ENCODE measurements at regions not wholly inside any gene's neighbourhood (a gene's known extent, or its start where the extent isn't known, plus 50 kb on each side); places are given as distances from the start of the nearest gene placed in this dataset.

- POLR2A ChIA-PET: no interaction called here
- no peak for TF ChIP-seq CTCF (IDR thresholded peaks at IDR 0.05; ENCODE audit: control extremely low read depth, extremely low read depth, low read depth, missing control alignments)
- CTCF ChIA-PET: interaction anchor here (1.5 to 1.9 kb wide), 3 partner anchors 9 to 22 kb away, joined by 3 to 6 read pairs (median 4); no protein-coding TSS in a partner anchor
- DNase-seq (ENCODE audit: extremely low spot score): no peak
These were observed 1007.0 kb upstream of the LRFN5 start for GRCh38 chr14:40599725-40600124.

- no peak for DNase-seq (ENCODE audit: extremely low spot score)
- ChIA-PET POLR2A (no interaction called here), CTCF (no interaction called here)
- TF ChIP-seq CTCF (IDR thresholded peaks at IDR 0.05; ENCODE audit: control extremely low read depth, extremely low read depth, low read depth, missing control alignments): no peak
These were observed 1025.4 kb upstream of the LRFN5 start for GRCh38 chr14:40581264-40581663.

GRCh38 chr14:40576880-40577478, 1029.7 kb upstream of the LRFN5 start:
- ChIA-PET CTCF (interaction anchor here (1.5 kb wide), 1 partner anchor 14 kb away, joined by 3 read pairs; no protein-coding TSS in a partner anchor), POLR2A (no interaction called here)
- TF ChIP-seq CTCF (IDR thresholded peaks at IDR 0.05; ENCODE audit: control extremely low read depth, extremely low read depth, low read depth, missing control alignments): no peak
- DNase-seq (ENCODE audit: extremely low spot score): no peak

GRCh38 chr14:40574780-40575179, 1031.9 kb upstream of the LRFN5 start:
- CTCF ChIA-PET: no interaction called here
- DNase-seq (ENCODE audit: extremely low spot score): no peak
- POLR2A ChIA-PET: no interaction called here
- no peak for TF ChIP-seq CTCF (IDR thresholded peaks at IDR 0.05; ENCODE audit: control extremely low read depth, extremely low read depth, low read depth, missing control alignments)

GRCh38 chr14:40525314-40525713, 1081.4 kb upstream of the LRFN5 start:
- CTCF ChIA-PET: no interaction called here

GRCh38 chr14:40523123-40523522, 1083.6 kb upstream of the LRFN5 start:
- no peak for TF ChIP-seq CTCF (IDR thresholded peaks at IDR 0.05; ENCODE audit: control extremely low read depth, extremely low read depth, low read depth, missing control alignments)
- ChIA-PET CTCF (interaction anchor here (1.0 kb wide), 2 partner anchors 16 to 29 kb away, joined by 3 to 4 read pairs; no protein-coding TSS in a partner anchor), POLR2A (no interaction called here)
- no peak for DNase-seq (ENCODE audit: extremely low spot score)

More at GRCh38 chr14:40525314-40525713, 1081.4 kb upstream of the LRFN5 start:
- DNase-seq (ENCODE audit: extremely low spot score): no peak
- no peak for TF ChIP-seq CTCF (IDR thresholded peaks at IDR 0.05; ENCODE audit: control extremely low read depth, extremely low read depth, low read depth, missing control alignments)
- POLR2A ChIA-PET: no interaction called here
